Lower leg skin (tissue), 3 donors: ENCODE measurements at regions not wholly inside any gene's neighbourhood (a gene's known extent, or its start where the extent isn't known, plus 50 kb on each side); places are given as distances from the start of the nearest gene placed in this dataset.

Experiments used
- POLR2A ChIP-seq, 2 donors: fragments of 450-650 bp; IDR thresholded peaks; one replicate each; pipeline ENCODE4 v1.6.1; 2016 to 2017; ENCODE audit warnings: antibody characterized with exemption in 2 of 2, mild to moderate bottlenecking in 1 of 2, moderate library complexity in 1 of 2
- TF ChIP-seq, protein P1 (sequence below), 3 donors: fragments of 450-650 bp; IDR thresholded peaks; one replicate each; pipeline ENCODE4 v1.5.1; 2016; ENCODE audit warnings: antibody characterized with exemption in 3 of 3, mild to moderate bottlenecking in 3 of 3, moderate library complexity in 2 of 3

GRCh38 chr5:28104080-28104479 lies 1065.7 kb upstream of the CDH9 start:
- TF ChIP-seq, protein P1, sequence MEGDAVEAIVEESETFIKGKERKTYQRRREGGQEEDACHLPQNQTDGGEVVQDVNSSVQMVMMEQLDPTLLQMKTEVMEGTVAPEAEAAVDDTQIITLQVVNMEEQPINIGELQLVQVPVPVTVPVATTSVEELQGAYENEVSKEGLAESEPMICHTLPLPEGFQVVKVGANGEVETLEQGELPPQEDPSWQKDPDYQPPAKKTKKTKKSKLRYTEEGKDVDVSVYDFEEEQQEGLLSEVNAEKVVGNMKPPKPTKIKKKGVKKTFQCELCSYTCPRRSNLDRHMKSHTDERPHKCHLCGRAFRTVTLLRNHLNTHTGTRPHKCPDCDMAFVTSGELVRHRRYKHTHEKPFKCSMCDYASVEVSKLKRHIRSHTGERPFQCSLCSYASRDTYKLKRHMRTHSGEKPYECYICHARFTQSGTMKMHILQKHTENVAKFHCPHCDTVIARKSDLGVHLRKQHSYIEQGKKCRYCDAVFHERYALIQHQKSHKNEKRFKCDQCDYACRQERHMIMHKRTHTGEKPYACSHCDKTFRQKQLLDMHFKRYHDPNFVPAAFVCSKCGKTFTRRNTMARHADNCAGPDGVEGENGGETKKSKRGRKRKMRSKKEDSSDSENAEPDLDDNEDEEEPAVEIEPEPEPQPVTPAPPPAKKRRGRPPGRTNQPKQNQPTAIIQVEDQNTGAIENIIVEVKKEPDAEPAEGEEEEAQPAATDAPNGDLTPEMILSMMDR (IDR thresholded peaks at IDR 0.05) = no peak
- TF ChIP-seq POLR2A (IDR thresholded peaks at IDR 0.05) = no peak
